ENCODE measurements at regions not wholly inside any gene's neighbourhood (a gene's known extent, or its start where the extent isn't known, plus 50 kb on each side); places are given as distances from the start of the nearest gene placed in this dataset.
"Not testable (repeated sequence)": the region's sequence is repeated elsewhere in the genome, so short reads cannot be mapped to it uniquely, and the experiment has no call there.

- Histone ChIP-seq H3K4me3 (ENCODE audit: low read length in 3 of 3) (no peak overlapping the region), H3K27ac (ENCODE audit: low read depth, low read length) (no peak overlapping the region), H3K27me3 (ENCODE audit: control insufficient read depth in 3 of 3, insufficient read depth in 3 of 3, low read length in 3 of 3) (no peaks in the 10 kb centered on the region), H3K36me3 (ENCODE audit: control insufficient read depth in 3 of 3, insufficient read depth in 3 of 3, low read length in 3 of 3) (no peaks in the 10 kb centered on the region), H3K4me1 (ENCODE audit: control insufficient read depth in 3 of 3, insufficient read depth in 3 of 3, low read length in 3 of 3) (no peaks in the 10 kb centered on the region), H3K9ac (ENCODE audit: low read depth in 1 of 3, low read length in 3 of 3) (no peak overlapping the region), H3K9me3 (ENCODE audit: control insufficient read depth in 3 of 3, low read length in 3 of 3) (no peaks in the 10 kb centered on the region)
Observed at GRCh38 chr4:27662426-27662825, 801.8 kb downstream of the STIM2 start.

- H3K9ac ChIP-seq (ENCODE audit: low read depth in 1 of 3, low read length in 3 of 3), result no peak overlapping the region
- H3K36me3 ChIP-seq (ENCODE audit: control insufficient read depth in 3 of 3, insufficient read depth in 3 of 3, low read length in 3 of 3), result no peaks in the 10 kb centered on the region
- no peak overlapping the region for H3K27ac ChIP-seq (ENCODE audit: low read depth, low read length)
- H3K9me3 ChIP-seq (ENCODE audit: control insufficient read depth in 3 of 3, low read length in 3 of 3), result no peaks in the 10 kb centered on the region
- no peaks in the 10 kb centered on the region for H3K27me3 ChIP-seq (ENCODE audit: control insufficient read depth in 3 of 3, insufficient read depth in 3 of 3, low read length in 3 of 3)
- no peaks in the 10 kb centered on the region for H3K4me1 ChIP-seq (ENCODE audit: control insufficient read depth in 3 of 3, insufficient read depth in 3 of 3, low read length in 3 of 3)
- H3K4me3 ChIP-seq (ENCODE audit: low read length in 3 of 3), result no peak overlapping the region
Observed at GRCh38 chr4:27666943-27667342, 806.3 kb downstream of the STIM2 start.

GRCh38 chr4:27668001-27668400, 807.4 kb downstream of the STIM2 start:
- H3K27ac ChIP-seq (ENCODE audit: low read depth, low read length), result no peak overlapping the region
- no peak overlapping the region for H3K9ac ChIP-seq (ENCODE audit: low read depth in 1 of 3, low read length in 3 of 3)
- no peaks in the 10 kb centered on the region for H3K27me3 ChIP-seq (ENCODE audit: control insufficient read depth in 3 of 3, insufficient read depth in 3 of 3, low read length in 3 of 3)
- no peaks in the 10 kb centered on the region for H3K36me3 ChIP-seq (ENCODE audit: control insufficient read depth in 3 of 3, insufficient read depth in 3 of 3, low read length in 3 of 3)
- H3K4me1 ChIP-seq (ENCODE audit: control insufficient read depth in 3 of 3, insufficient read depth in 3 of 3, low read length in 3 of 3), result no peaks in the 10 kb centered on the region
- no peaks in the 10 kb centered on the region for H3K9me3 ChIP-seq (ENCODE audit: control insufficient read depth in 3 of 3, low read length in 3 of 3)
- no peak overlapping the region for H3K4me3 ChIP-seq (ENCODE audit: low read length in 3 of 3)

GRCh38 chr4:27678027-27678426, 817.4 kb downstream of the STIM2 start:
- Histone ChIP-seq H3K4me1 (ENCODE audit: control insufficient read depth in 3 of 3, insufficient read depth in 3 of 3, low read length in 3 of 3) (no peaks in the 10 kb centered on the region), H3K9ac (ENCODE audit: low read depth in 1 of 3, low read length in 3 of 3) (no peak overlapping the region), H3K4me3 (ENCODE audit: low read length in 3 of 3) (no peak overlapping the region), H3K36me3 (ENCODE audit: control insufficient read depth in 3 of 3, insufficient read depth in 3 of 3, low read length in 3 of 3) (no peaks in the 10 kb centered on the region), H3K27ac (ENCODE audit: low read depth, low read length) (no peak overlapping the region), H3K9me3 (ENCODE audit: control insufficient read depth in 3 of 3, low read length in 3 of 3) (no peaks in the 10 kb centered on the region), H3K27me3 (ENCODE audit: control insufficient read depth in 3 of 3, insufficient read depth in 3 of 3, low read length in 3 of 3) (no peaks in the 10 kb centered on the region)

GRCh38 chr4:27684610-27685011, 824.0 kb downstream of the STIM2 start:
- H3K36me3 ChIP-seq (ENCODE audit: control insufficient read depth in 3 of 3, insufficient read depth in 3 of 3, low read length in 3 of 3), result no peaks in the 10 kb centered on the region
- H3K9ac ChIP-seq (ENCODE audit: low read depth in 1 of 3, low read length in 3 of 3), result no peak overlapping the region
- H3K4me1 ChIP-seq (ENCODE audit: control insufficient read depth in 3 of 3, insufficient read depth in 3 of 3, low read length in 3 of 3), result no peaks in the 10 kb centered on the region
- no peaks in the 10 kb centered on the region for H3K9me3 ChIP-seq (ENCODE audit: control insufficient read depth in 3 of 3, low read length in 3 of 3)
- no peaks in the 10 kb centered on the region for H3K27me3 ChIP-seq (ENCODE audit: control insufficient read depth in 3 of 3, insufficient read depth in 3 of 3, low read length in 3 of 3)
- no peak overlapping the region for H3K4me3 ChIP-seq (ENCODE audit: low read length in 3 of 3)
- no peak overlapping the region for H3K27ac ChIP-seq (ENCODE audit: low read depth, low read length)

- H3K36me3 ChIP-seq (ENCODE audit: control insufficient read depth in 3 of 3, insufficient read depth in 3 of 3, low read length in 3 of 3), result no peaks in the 10 kb centered on the region
- H3K9ac ChIP-seq (ENCODE audit: low read depth in 1 of 3, low read length in 3 of 3), result no peak overlapping the region
- no peak overlapping the region for H3K27ac ChIP-seq (ENCODE audit: low read depth, low read length)
Observed at GRCh38 chr4:27685091-27685490, 824.5 kb downstream of the STIM2 start.

GRCh38 chr4:27685947-27686346, 825.3 kb downstream of the STIM2 start:
- H3K4me3 ChIP-seq (ENCODE audit: low read length in 3 of 3), result no peak overlapping the region
- H3K27ac ChIP-seq (ENCODE audit: low read depth, low read length), result no peak overlapping the region
- no peaks in the 10 kb centered on the region for H3K36me3 ChIP-seq (ENCODE audit: control insufficient read depth in 3 of 3, insufficient read depth in 3 of 3, low read length in 3 of 3)
- no peaks in the 10 kb centered on the region for H3K4me1 ChIP-seq (ENCODE audit: control insufficient read depth in 3 of 3, insufficient read depth in 3 of 3, low read length in 3 of 3)
- no peak overlapping the region for H3K9ac ChIP-seq (ENCODE audit: low read depth in 1 of 3, low read length in 3 of 3)
- H3K27me3 ChIP-seq (ENCODE audit: control insufficient read depth in 3 of 3, insufficient read depth in 3 of 3, low read length in 3 of 3), result no peaks in the 10 kb centered on the region
- no peaks in the 10 kb centered on the region for H3K9me3 ChIP-seq (ENCODE audit: control insufficient read depth in 3 of 3, low read length in 3 of 3)

More at GRCh38 chr4:27685091-27685490, 824.5 kb downstream of the STIM2 start:
- Histone ChIP-seq H3K27me3 (ENCODE audit: control insufficient read depth in 3 of 3, insufficient read depth in 3 of 3, low read length in 3 of 3) (no peaks in the 10 kb centered on the region), H3K9me3 (ENCODE audit: control insufficient read depth in 3 of 3, low read length in 3 of 3) (no peaks in the 10 kb centered on the region), H3K4me3 (ENCODE audit: low read length in 3 of 3) (no peak overlapping the region), H3K4me1 (ENCODE audit: control insufficient read depth in 3 of 3, insufficient read depth in 3 of 3, low read length in 3 of 3) (no peaks in the 10 kb centered on the region)

GRCh38 chr4:27692158-27692557, 831.5 kb downstream of the STIM2 start:
- Histone ChIP-seq H3K27ac (ENCODE audit: low read depth, low read length) (no peak overlapping the region), H3K4me1 (ENCODE audit: control insufficient read depth in 3 of 3, insufficient read depth in 3 of 3, low read length in 3 of 3) (no peaks in the 10 kb centered on the region), H3K9ac (ENCODE audit: low read depth in 1 of 3, low read length in 3 of 3) (no peak overlapping the region), H3K4me3 (ENCODE audit: low read length in 3 of 3) (no peak overlapping the region), H3K27me3 (ENCODE audit: control insufficient read depth in 3 of 3, insufficient read depth in 3 of 3, low read length in 3 of 3) (no peaks in the 10 kb centered on the region), H3K36me3 (ENCODE audit: control insufficient read depth in 3 of 3, insufficient read depth in 3 of 3, low read length in 3 of 3) (no peaks in the 10 kb centered on the region), H3K9me3 (ENCODE audit: control insufficient read depth in 3 of 3, low read length in 3 of 3) (no peaks in the 10 kb centered on the region)

GRCh38 chr4:27692868-27693634, 832.4 kb downstream of the STIM2 start:
- Histone ChIP-seq H3K27me3 (ENCODE audit: control insufficient read depth in 3 of 3, insufficient read depth in 3 of 3, low read length in 3 of 3) (no peaks in the 10 kb centered on the region), H3K9me3 (ENCODE audit: control insufficient read depth in 3 of 3, low read length in 3 of 3) (no peaks in the 10 kb centered on the region), H3K4me3 (ENCODE audit: low read length in 3 of 3) (no peak overlapping the region), H3K27ac (ENCODE audit: low read depth, low read length) (no peak overlapping the region), H3K4me1 (ENCODE audit: control insufficient read depth in 3 of 3, insufficient read depth in 3 of 3, low read length in 3 of 3) (no peaks in the 10 kb centered on the region), H3K36me3 (ENCODE audit: control insufficient read depth in 3 of 3, insufficient read depth in 3 of 3, low read length in 3 of 3) (no peaks in the 10 kb centered on the region), H3K9ac (ENCODE audit: low read depth in 1 of 3, low read length in 3 of 3) (no peak overlapping the region)

- H3K36me3 ChIP-seq (ENCODE audit: control insufficient read depth in 3 of 3, insufficient read depth in 3 of 3, low read length in 3 of 3); H3K9ac ChIP-seq (ENCODE audit: low read depth in 1 of 3, low read length in 3 of 3); H3K4me3 ChIP-seq (ENCODE audit: low read length in 3 of 3); H3K9me3 ChIP-seq (ENCODE audit: control insufficient read depth in 3 of 3, low read length in 3 of 3); H3K27me3 ChIP-seq (ENCODE audit: control insufficient read depth in 3 of 3, insufficient read depth in 3 of 3, low read length in 3 of 3); H3K4me1 ChIP-seq (ENCODE audit: control insufficient read depth in 3 of 3, insufficient read depth in 3 of 3, low read length in 3 of 3); H3K27ac ChIP-seq (ENCODE audit: low read depth, low read length): not testable (repeated sequence)
Observed at GRCh38 chr4:27696257-27696656, 835.6 kb downstream of the STIM2 start.
